Psoas muscle (tissue), 7 donors: ENCODE measurements at regions not wholly inside any gene's neighbourhood (a gene's known extent, or its start where the extent isn't known, plus 50 kb on each side); places are given as distances from the start of the nearest gene placed in this dataset.

ENCODE experiments used
- ATAC-seq, 4 donors: fragments of 200-7000 bp; cut with Tn5 transposase; one replicate each; pipeline ENCODE4 v1.9.1; 2020; ENCODE audit warnings: moderate library complexity in 3 of 4, mild to moderate bottlenecking in 2 of 4
- DNase-seq, 2 donors: peaks; one replicate each; pipeline ENCODE4 v3.0.0-alpha.2; 2020
- H3K27ac ChIP-seq: fragments of 200-600 bp; one replicate; pipeline ENCODE4 v1.8.0; 2022
- H3K27me3 ChIP-seq, 3 donors: fragments of 200-600 bp in 1 of 3; one replicate each; pipeline versions ENCODE4 v1.6.1 to v1.8.0; 2013 to 2022; ENCODE audit warnings: low read length in 2 of 3, mild to moderate bottlenecking in 2 of 3, moderate library complexity in 1 of 3; ENCODE audit not compliant: insufficient read depth in 3 of 3
- H3K36me3 ChIP-seq, 2 donors: fragments of 200-600 bp in 1 of 2; one replicate each; pipeline versions ENCODE4 v1.6.1 to v1.8.0; 2013 to 2022; ENCODE audit warnings: low read depth in 1 of 2, mild to moderate bottlenecking in 1 of 2, moderate library complexity in 1 of 2; ENCODE audit not compliant: insufficient read depth in 1 of 2
- H3K4me1 ChIP-seq: fragments of 200-600 bp; one replicate; pipeline ENCODE4 v1.8.0; 2022
- H3K4me3 ChIP-seq: fragments of 200-600 bp; one replicate; pipeline ENCODE4 v1.8.0; 2022; ENCODE audit warnings: mild to moderate bottlenecking
- H3K9me3 ChIP-seq: fragments of 200-600 bp; one replicate; pipeline ENCODE4 v1.8.0; 2022
- CTCF ChIP-seq: fragments of 200-600 bp; IDR thresholded peaks from one replicate; pipeline ENCODE4 v1.8.0; 2022; ENCODE audit warnings: antibody characterized with exemption
- WGBS, 3 donors: extraction: QIAGEN DNeasy Blood & Tissue Kit; methylation state at CpG; one replicate each; pipeline versions ENCODE4 v1.1.6 to v1.1.7; 2013; 5-methylcytosine and 5-hydroxymethylcytosine counted together
- intact Hi-C, 2 donors: fragments of 100-400 bp; cut with DNase I; formaldehyde crosslinking; loops; one replicate each; pipeline versions ENCODE4 v1.11.0 to v1.14.2; 2022
- donor health status: healthy with polysubstance abuse.
- donor health status: DM: no; HTN: no; CAD: no; lungs with moderate emphysema.
- donor health status: Bipolar disorder and iron deficiency.
- donor health status: healthy.
- donor health status: DM: yes; HTN: yes; CAD: no.
- donor health status: DM: no; HTN: no; CAD: no.
- donor health status: DM: yes; HTN: yes; CAD: no.

GRCh38 chr2:42113452-42113851 is 55.7 kb upstream of the EML4 start:
- Histone ChIP-seq H3K4me3 (no peak overlapping the region), H3K36me3 (no peaks in the 10 kb centered on the region), H3K27me3 (no peaks in the 10 kb centered on the region), H3K4me1 (no peaks in the 10 kb centered on the region), H3K9me3 (no peaks in the 10 kb centered on the region), H3K27ac (no peak overlapping the region)
- DNase-seq (no peak), ATAC-seq (no peak)
- 65 to 74% (median 66%) methylated on average over 6 of the region's 6 CpGs for WGBS, 3 donors
- intact Hi-C loops: no loop called here
- no peak for TF ChIP-seq CTCF

- no peak for TF ChIP-seq CTCF
- H3K27ac ChIP-seq: no peak overlapping the region
- H3K4me3 ChIP-seq: no peak overlapping the region
- DNase-seq (no peak), ATAC-seq (no peak)
- H3K9me3 ChIP-seq: no peaks in the 10 kb centered on the region
- WGBS, 3 donors: 86 to 93% (median 90%) methylated on average over 5 of the region's 5 CpGs
- H3K27me3 ChIP-seq: no peaks in the 10 kb centered on the region
- no peaks in the 10 kb centered on the region for H3K4me1 ChIP-seq
- no peaks in the 10 kb centered on the region for H3K36me3 ChIP-seq
- intact Hi-C loops: no loop called here
Observed at GRCh38 chr2:42114091-42114490, 55.1 kb upstream of the EML4 start.

GRCh38 chr2:42115588-42115987 is 53.6 kb upstream of the EML4 start:
- no peak for TF ChIP-seq CTCF

GRCh38 chr2:42116195-42117181 is 52.7 kb upstream of the EML4 start:
- ATAC-seq: no peak
- intact Hi-C loops: no loop called here

More at GRCh38 chr2:42115588-42115987, 53.6 kb upstream of the EML4 start:
- DNase-seq (no peak), ATAC-seq (no peak)
- Histone ChIP-seq H3K4me3 (no peak overlapping the region), H3K9me3 (no peaks in the 10 kb centered on the region), H3K36me3 (no peaks in the 10 kb centered on the region), H3K27ac (no peak overlapping the region), H3K27me3 (no peaks in the 10 kb centered on the region), H3K4me1 (no peaks in the 10 kb centered on the region)
- 91 to 94% (median 94%) methylated on average over 4 of the region's 4 CpGs for WGBS, 3 donors
- intact Hi-C loops: no loop called here

More at GRCh38 chr2:42116195-42117181, 52.7 kb upstream of the EML4 start:
- no peak overlapping the region for H3K27ac ChIP-seq
- H3K27me3 ChIP-seq: no peaks in the 10 kb centered on the region
- no peak overlapping the region for H3K4me3 ChIP-seq
- no peaks in the 10 kb centered on the region for H3K36me3 ChIP-seq
- TF ChIP-seq CTCF: no peak
- no peak for DNase-seq
- H3K4me1 ChIP-seq: no peaks in the 10 kb centered on the region
- H3K9me3 ChIP-seq: no peaks in the 10 kb centered on the region
- WGBS, 3 donors: 64 to 70% (median 66%) methylated on average over 5 of the region's 5 CpGs
